Gastrocnemius medialis (tissue), 4 donors: ENCODE measurements at regions not wholly inside any gene's neighbourhood (a gene's known extent, or its start where the extent isn't known, plus 50 kb on each side); places are given as distances from the start of the nearest gene placed in this dataset.

Experiments used
- CTCF ChIP-seq, 5 experiments: fragments of 450-650 bp in 3 of 5; fragments of 200-600 bp in 2 of 5; sonication (generic) in 2 of 5; IDR thresholded peaks in 4 of 5; conservative IDR thresholded peaks in 1 of 5; 1 replicate in 4 of 5; 2 replicates in 1 of 5; pipeline ENCODE4 v1.5.1; 2016 to 2019; ENCODE audit warnings: antibody characterized with exemption in 5 of 5, mild to moderate bottlenecking in 3 of 5, moderate library complexity in 3 of 5
- POLR2A ChIP-seq, 2 donors: fragments of 450-650 bp; IDR thresholded peaks; one replicate each; pipeline ENCODE4 v1.6.1; 2017; ENCODE audit warnings: antibody characterized with exemption in 2 of 2, mild to moderate bottlenecking in 2 of 2, moderate library complexity in 2 of 2

GRCh38 chr3:140854961-140855360, 86.7 kb upstream of the SLC25A36 start:
- TF ChIP-seq POLR2A (IDR thresholded peaks at IDR 0.05): no peak
- no peak for TF ChIP-seq CTCF (IDR thresholded peaks at IDR 0.05 in 4 of 5, conservative IDR thresholded peaks at IDR 0.05 in 1 of 5)
